DND-41 (cell line): ENCODE measurements at regions not wholly inside any gene's neighbourhood (a gene's known extent, or its start where the extent isn't known, plus 50 kb on each side); places are given as distances from the start of the nearest gene placed in this dataset.
A peak's percentile ranks its signal among the peaks of the same experiment; 100 is the strongest.
"Not testable (repeated sequence)": the region's sequence is repeated elsewhere in the genome, so short reads cannot be mapped to it uniquely, and the experiment has no call there.

Source experiments
- ATAC-seq: fragments of 200-7000 bp; cut with Tn5 transposase; 3 replicates; pipeline ENCODE4 v1.9.1; 2021; ENCODE audit warnings: low read depth; ENCODE audit not compliant: insufficient read depth
- DNase-seq: peaks from one replicate; pipeline ENCODE4 v3.0.0-alpha.2; 2020
- H2AFZ ChIP-seq: 2 replicates; pipeline ENCODE4 v1.6.0; 2012; ENCODE audit warnings: low read depth, low read length
- H3K27ac ChIP-seq: 2 replicates; pipeline ENCODE4 v1.5.1; 2012; ENCODE audit warnings: low read length, inconsistent platforms
- H3K27me3 ChIP-seq: fragments of 200-600 bp; sonication (generic); 2 replicates; pipeline ENCODE4 v1.6.0; 2012; ENCODE audit warnings: low read length, mild to moderate bottlenecking, inconsistent platforms; ENCODE audit not compliant: insufficient read depth, poor library complexity
- H3K36me3 ChIP-seq: 2 replicates; pipeline ENCODE4 v1.5.1; 2012; ENCODE audit warnings: low read length, inconsistent platforms; ENCODE audit not compliant: insufficient read depth
- H3K4me1 ChIP-seq: 2 replicates; pipeline ENCODE4 v1.5.1; 2012; ENCODE audit warnings: mild to moderate bottlenecking, low read length; ENCODE audit not compliant: insufficient read depth
- H3K4me2 ChIP-seq: 2 replicates; pipeline ENCODE4 v1.6.0; 2012; ENCODE audit warnings: mild to moderate bottlenecking, moderate library complexity, low read length, inconsistent platforms; ENCODE audit not compliant: insufficient read depth
- H3K4me3 ChIP-seq, 2 experiments: fragments of 200-600 bp in 1 of 2; shearing (Covaris generic) in 1 of 2; 2 replicates each; pipeline ENCODE4 v1.5.1; 2012 to 2016; ENCODE audit warnings: inconsistent platforms in 2 of 2, low read length in 2 of 2, mild to moderate bottlenecking in 2 of 2, low read depth in 1 of 2, moderate library complexity in 1 of 2
- H3K79me2 ChIP-seq: 2 replicates; pipeline ENCODE4 v1.6.0; 2012; ENCODE audit warnings: low read length, inconsistent platforms; ENCODE audit not compliant: insufficient read depth
- H3K9ac ChIP-seq: 2 replicates; pipeline ENCODE4 v1.6.0; 2012; ENCODE audit warnings: low read depth, mild to moderate bottlenecking, inconsistent platforms, low read length, moderate library complexity
- H3K9me3 ChIP-seq: 2 replicates; pipeline ENCODE4 v1.5.1; 2012; ENCODE audit warnings: low read length, moderate library complexity, mild to moderate bottlenecking, inconsistent platforms; ENCODE audit not compliant: insufficient read depth, severe bottlenecking
- H4K20me1 ChIP-seq: 2 replicates; pipeline ENCODE4 v1.6.0; 2012; ENCODE audit warnings: low read length; ENCODE audit not compliant: insufficient read depth
- CTCF ChIP-seq: IDR thresholded peaks from 2 replicates; pipeline ENCODE4 v1.5.1; 2012; ENCODE audit warnings: borderline replicate concordance, low read length, moderate library complexity, mild to moderate bottlenecking; ENCODE audit not compliant: poor library complexity, severe bottlenecking; ENCODE audit errors: extremely low read depth
- EZH2 ChIP-seq: IDR thresholded peaks from 3 replicates; pipeline ENCODE4 v1.6.1; 2012; ENCODE audit warnings: borderline replicate concordance, low read depth, mild to moderate bottlenecking, moderate library complexity, low read length, inconsistent platforms; ENCODE audit not compliant: severe bottlenecking

DNA sequence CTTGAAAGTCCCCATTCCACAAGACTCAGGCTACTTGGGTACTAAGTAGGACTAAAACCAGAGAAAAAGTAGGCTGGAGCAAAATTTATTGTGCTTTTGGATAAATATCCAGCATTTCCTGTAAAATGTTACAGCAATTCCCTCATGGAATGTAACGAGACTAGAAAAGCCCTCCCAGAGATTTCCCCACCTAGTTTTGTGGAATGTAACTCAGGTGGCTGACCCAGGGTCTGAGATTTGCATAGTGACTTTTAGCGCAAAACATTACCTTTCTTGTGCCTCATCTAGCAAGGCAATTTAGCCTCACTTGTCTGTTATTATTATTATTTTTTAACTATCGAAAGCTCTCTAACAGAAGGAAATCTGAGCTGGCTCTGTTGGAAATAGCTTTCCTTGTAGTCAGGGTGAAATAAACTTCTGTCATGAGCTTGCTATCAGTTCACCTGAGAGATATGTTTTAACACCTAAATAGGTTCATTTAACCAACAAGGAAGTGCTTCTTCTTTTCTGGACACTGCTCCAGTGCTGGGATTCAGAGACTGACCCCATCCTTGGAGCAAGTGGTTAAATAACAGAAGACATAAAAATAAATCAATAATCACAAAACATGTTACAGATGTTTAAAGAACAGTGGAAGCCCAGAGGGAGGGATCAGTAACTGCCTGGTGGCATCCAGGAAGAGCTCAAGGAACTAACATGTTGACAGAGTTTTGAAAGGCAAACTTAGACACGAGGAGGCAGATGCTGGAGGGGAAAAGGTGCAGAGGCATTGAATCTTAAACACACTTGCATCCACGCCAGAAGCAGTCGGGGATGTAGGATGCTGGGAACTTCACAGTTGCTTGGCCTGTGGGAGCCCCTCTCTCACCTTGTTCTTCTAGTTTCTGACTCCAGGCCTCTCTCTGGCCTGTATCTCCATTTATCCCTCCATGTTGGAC lies 68.3 kb upstream of the RHOU start:
- no peaks in the 10 kb centered on the region for H3K27me3 ChIP-seq
- H3K9ac ChIP-seq: no peak overlapping the region
- no peak for ATAC-seq
- no peak overlapping the region for H3K4me2 ChIP-seq
- no peak overlapping the region for H2AFZ ChIP-seq
- no peaks in the 10 kb centered on the region for H3K79me2 ChIP-seq
- no peaks in the 10 kb centered on the region for H3K36me3 ChIP-seq
- H4K20me1 ChIP-seq: no peaks in the 10 kb centered on the region
- TF ChIP-seq EZH2: no peak
- no peak for TF ChIP-seq CTCF
- H3K4me1 ChIP-seq: no peaks in the 10 kb centered on the region
- H3K27ac ChIP-seq: no peak overlapping the region
- no peaks in the 10 kb centered on the region for H3K9me3 ChIP-seq
- no peak overlapping the region for H3K4me3 ChIP-seq
- DNase-seq: no peak

- TF ChIP-seq EZH2 (no peak), CTCF (no peak)
Measured at GRCh38 chr1:228668553-228669241, 66.6 kb upstream of the RHOU start.

DNA sequence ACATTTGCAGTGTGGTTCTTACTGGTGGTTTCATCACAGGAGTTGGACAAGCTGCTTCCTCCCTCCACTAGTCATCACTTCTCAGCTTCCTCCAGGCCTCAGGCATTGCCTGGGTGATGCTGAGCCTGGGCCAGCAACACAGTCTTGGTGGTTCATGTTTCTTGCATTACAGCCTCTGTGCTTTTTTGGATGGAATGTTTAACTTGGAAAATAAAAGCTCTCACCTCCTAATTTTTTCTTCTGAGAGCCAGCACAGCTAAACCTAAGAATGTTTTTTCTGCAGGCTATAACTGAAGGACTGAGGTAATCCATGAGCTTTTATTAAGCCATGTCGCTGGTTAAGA lies 66.1 kb upstream of the RHOU start:
- Histone ChIP-seq H2AFZ (no peak overlapping the region), H3K36me3 (no peaks in the 10 kb centered on the region), H3K9me3 (no peaks in the 10 kb centered on the region), H4K20me1 (no peaks in the 10 kb centered on the region), H3K79me2 (no peaks in the 10 kb centered on the region), H3K4me3 (no peak overlapping the region), H3K4me1 (no peaks in the 10 kb centered on the region), H3K27me3 (no peaks in the 10 kb centered on the region), H3K4me2 (no peak overlapping the region), H3K27ac (no peak overlapping the region), H3K9ac (no peak overlapping the region)
- no peak for DNase-seq
- ATAC-seq: no peak
- no peak for TF ChIP-seq EZH2
- TF ChIP-seq CTCF: no peak

More at GRCh38 chr1:228668553-228669241, 66.6 kb upstream of the RHOU start:
- ATAC-seq (no peak), DNase-seq (no peak)
- Histone ChIP-seq H3K4me3 (no peak overlapping the region), H3K4me1 (no peaks in the 10 kb centered on the region), H3K27ac (no peak overlapping the region), H3K36me3 (no peaks in the 10 kb centered on the region), H3K9me3 (no peaks in the 10 kb centered on the region), H3K4me2 (no peak overlapping the region), H4K20me1 (no peaks in the 10 kb centered on the region), H3K27me3 (no peaks in the 10 kb centered on the region), H3K9ac (no peak overlapping the region), H2AFZ (no peak overlapping the region), H3K79me2 (no peaks in the 10 kb centered on the region)

DNA sequence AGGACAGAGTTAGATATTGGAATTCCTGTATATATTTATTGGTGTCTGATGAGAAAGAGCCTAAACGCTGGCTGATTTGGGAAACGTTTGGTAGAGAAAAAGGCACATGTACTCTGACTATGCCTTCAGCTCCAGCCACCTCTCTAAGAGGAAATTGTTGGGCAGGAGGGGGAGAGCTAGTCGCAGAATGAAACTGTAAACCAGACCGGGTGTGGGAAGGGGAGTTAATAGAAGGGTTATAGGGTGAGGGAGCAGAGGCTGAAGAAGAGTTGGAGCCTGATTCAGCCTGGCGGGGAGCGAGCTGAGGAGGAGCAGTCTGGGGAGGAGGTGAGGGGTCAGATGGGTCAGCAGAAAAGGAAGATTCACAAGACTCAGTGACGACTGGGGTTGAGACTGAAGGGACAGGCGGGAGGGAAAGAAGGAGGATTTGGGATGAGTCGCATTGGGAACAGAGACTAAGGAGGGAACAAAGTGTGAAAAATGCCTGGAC lies 54.2 kb upstream of the RHOU start:
- DNase-seq: peak; percentile 64
- not testable (repeated sequence) for H3K36me3 ChIP-seq, H3K9me3 ChIP-seq, H2AFZ ChIP-seq, ATAC-seq, H3K79me2 ChIP-seq, H3K4me3 ChIP-seq, H3K27me3 ChIP-seq, H3K9ac ChIP-seq, H4K20me1 ChIP-seq, H3K27ac ChIP-seq, H3K4me2 ChIP-seq, H3K4me1 ChIP-seq
